ENCODE measurements at regions not wholly inside any gene's neighbourhood (a gene's known extent, or its start where the extent isn't known, plus 50 kb on each side); places are given as distances from the start of the nearest gene placed in this dataset.

GRCh38 chr5:130731839-130732238 lies 433.2 kb downstream of the HINT1 start:
- H3K36me3 ChIP-seq (ENCODE audit: control insufficient read depth, insufficient read depth, low read length) = no peaks in the 10 kb centered on the region
- no peak for DNase-seq (ENCODE audit: low read depth)
- no peaks in the 10 kb centered on the region for H3K27me3 ChIP-seq (ENCODE audit: control insufficient read depth, insufficient read depth, low read length)
- CTCF ChIA-PET = no interaction called here
- POLR2A ChIA-PET = no interaction called here
- no peak for TF ChIP-seq CTCF (IDR thresholded peaks at IDR 0.05; ENCODE audit: insufficient read depth, low read depth, low read length)
- no peak overlapping the region for H3K4me3 ChIP-seq (ENCODE audit: low read depth, low read length)

- Histone ChIP-seq H3K4me3 (ENCODE audit: low read depth, low read length) (no peak overlapping the region), H3K27me3 (ENCODE audit: control insufficient read depth, insufficient read depth, low read length) (no peaks in the 10 kb centered on the region), H3K36me3 (ENCODE audit: control insufficient read depth, insufficient read depth, low read length) (no peaks in the 10 kb centered on the region)
- DNase-seq (ENCODE audit: low read depth) = no peak
- ChIA-PET POLR2A (no interaction called here), CTCF (no interaction called here)
- no peak for TF ChIP-seq CTCF (IDR thresholded peaks at IDR 0.05; ENCODE audit: insufficient read depth, low read depth, low read length)
These were observed 435.5 kb downstream of the HINT1 start for GRCh38 chr5:130729541-130729940.

GRCh38 chr5:130727830-130728229 lies 437.2 kb downstream of the HINT1 start:
- DNase-seq (ENCODE audit: low read depth) = no peak
- H3K4me3 ChIP-seq (ENCODE audit: low read depth, low read length) = no peak overlapping the region
- H3K27me3 ChIP-seq (ENCODE audit: control insufficient read depth, insufficient read depth, low read length) = no peaks in the 10 kb centered on the region
- no peaks in the 10 kb centered on the region for H3K36me3 ChIP-seq (ENCODE audit: control insufficient read depth, insufficient read depth, low read length)
- ChIA-PET CTCF (no interaction called here), POLR2A (no interaction called here)
- TF ChIP-seq CTCF (IDR thresholded peaks at IDR 0.05; ENCODE audit: insufficient read depth, low read depth, low read length) = no peak

GRCh38 chr5:130724658-130725057 lies 440.4 kb downstream of the HINT1 start:
- POLR2A ChIA-PET = no interaction called here
- DNase-seq (ENCODE audit: low read depth) = no peak

GRCh38 chr5:130720355-130720754 lies 444.7 kb downstream of the HINT1 start:
- no peaks in the 10 kb centered on the region for H3K36me3 ChIP-seq (ENCODE audit: control insufficient read depth, insufficient read depth, low read length)
- TF ChIP-seq CTCF (IDR thresholded peaks at IDR 0.05; ENCODE audit: insufficient read depth, low read depth, low read length) = peak; percentile 49; the same call in 1 of the 2 replicates
- CTCF ChIA-PET = no interaction called here
- no peak for DNase-seq (ENCODE audit: low read depth)
- no peak overlapping the region for H3K4me3 ChIP-seq (ENCODE audit: low read depth, low read length)
- POLR2A ChIA-PET = no interaction called here
- no peaks in the 10 kb centered on the region for H3K27me3 ChIP-seq (ENCODE audit: control insufficient read depth, insufficient read depth, low read length)

More at GRCh38 chr5:130724658-130725057, 440.4 kb downstream of the HINT1 start:
- TF ChIP-seq CTCF (IDR thresholded peaks at IDR 0.05; ENCODE audit: insufficient read depth, low read depth, low read length) = no peak
- CTCF ChIA-PET = no interaction called here
- H3K27me3 ChIP-seq (ENCODE audit: control insufficient read depth, insufficient read depth, low read length) = no peaks in the 10 kb centered on the region
- H3K4me3 ChIP-seq (ENCODE audit: low read depth, low read length) = no peak overlapping the region
- H3K36me3 ChIP-seq (ENCODE audit: control insufficient read depth, insufficient read depth, low read length) = no peaks in the 10 kb centered on the region
